GM12865 (cell line): ENCODE measurements at regions not wholly inside any gene's neighbourhood (a gene's known extent, or its start where the extent isn't known, plus 50 kb on each side); places are given as distances from the start of the nearest gene placed in this dataset.

Source experiments
- DNase-seq: peaks from one replicate; pipeline ENCODE4 v3.0.0; 2010; ENCODE audit warnings: low read depth
- H3K4me3 ChIP-seq: 2 replicates; pipeline ENCODE4 v1.5.1; 2011; ENCODE audit warnings: mild to moderate bottlenecking, low read depth, low read length, control low read depth
- CTCF ChIP-seq: IDR thresholded peaks from 2 replicates; pipeline ENCODE4 v1.5.1; 2011; ENCODE audit warnings: low read length, control low read depth, low read depth, inconsistent platforms; ENCODE audit not compliant: insufficient read depth; ENCODE audit errors: missing control alignments

DNA sequence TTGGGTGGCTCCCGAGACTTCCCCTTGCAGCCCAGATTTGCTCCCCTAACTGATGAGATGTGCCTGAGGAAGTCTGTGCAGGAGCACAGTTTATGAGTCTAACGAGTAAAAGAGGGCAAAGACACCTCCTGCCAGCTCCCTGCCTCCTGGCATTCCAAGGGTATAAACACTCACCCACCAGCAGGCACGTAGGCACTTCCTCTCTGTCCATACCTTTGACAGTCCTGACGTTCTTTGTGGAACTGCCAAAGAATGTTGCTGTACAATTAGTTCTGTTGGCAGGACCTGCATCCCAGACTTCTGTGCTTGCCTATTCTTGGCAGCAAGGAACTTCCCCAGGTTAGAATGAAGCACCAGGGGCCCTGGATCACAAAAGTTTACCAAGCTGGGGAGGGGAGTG lies 889.3 kb downstream of the BCL11B start:
- DNase-seq = no peak
- no peak for TF ChIP-seq CTCF
- no peak overlapping the region for H3K4me3 ChIP-seq

DNA sequence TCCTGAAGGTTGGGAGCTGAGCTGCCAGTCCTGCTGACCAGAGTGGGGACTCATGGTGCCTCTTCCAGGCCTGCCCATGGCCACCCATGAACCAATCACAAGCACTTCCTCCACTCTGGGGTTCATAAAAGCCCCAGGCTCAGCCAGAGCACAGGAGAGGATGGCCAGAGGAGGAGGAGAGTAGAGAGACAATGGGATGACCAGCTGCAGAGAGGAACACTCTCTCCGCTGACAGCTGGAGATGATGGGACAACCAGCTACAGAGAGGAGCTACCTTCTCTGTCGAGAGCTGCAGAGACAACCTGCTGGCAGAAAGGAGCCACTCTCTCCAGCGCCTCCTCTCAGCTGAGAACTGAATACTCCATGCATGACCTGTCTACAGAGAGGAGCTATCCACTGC lies 886.1 kb downstream of the BCL11B start:
- DNase-seq = no peak
- TF ChIP-seq CTCF = no peak
- no peak overlapping the region for H3K4me3 ChIP-seq

DNA sequence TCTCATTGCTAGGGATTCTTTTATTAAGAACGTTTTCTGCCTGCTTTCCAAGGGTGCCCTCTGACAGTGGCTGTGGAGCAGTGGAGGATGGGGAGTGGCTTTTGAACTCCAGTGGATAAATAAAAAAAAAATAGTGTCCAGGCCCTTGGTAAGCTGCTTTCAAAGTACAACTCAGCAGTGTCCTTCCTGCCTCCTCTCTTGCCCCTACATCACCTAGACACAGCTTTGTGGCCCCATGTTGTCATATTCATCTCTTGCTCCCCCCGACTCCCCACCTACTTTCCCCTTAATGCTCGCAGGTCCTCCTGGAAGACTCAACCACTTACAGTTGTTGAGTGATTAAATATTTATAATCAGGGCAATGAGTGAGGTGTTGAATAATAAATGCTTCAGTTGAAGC lies 880.9 kb downstream of the BCL11B start:
- no peak overlapping the region for H3K4me3 ChIP-seq
- no peak for DNase-seq
- no peak for TF ChIP-seq CTCF

DNA sequence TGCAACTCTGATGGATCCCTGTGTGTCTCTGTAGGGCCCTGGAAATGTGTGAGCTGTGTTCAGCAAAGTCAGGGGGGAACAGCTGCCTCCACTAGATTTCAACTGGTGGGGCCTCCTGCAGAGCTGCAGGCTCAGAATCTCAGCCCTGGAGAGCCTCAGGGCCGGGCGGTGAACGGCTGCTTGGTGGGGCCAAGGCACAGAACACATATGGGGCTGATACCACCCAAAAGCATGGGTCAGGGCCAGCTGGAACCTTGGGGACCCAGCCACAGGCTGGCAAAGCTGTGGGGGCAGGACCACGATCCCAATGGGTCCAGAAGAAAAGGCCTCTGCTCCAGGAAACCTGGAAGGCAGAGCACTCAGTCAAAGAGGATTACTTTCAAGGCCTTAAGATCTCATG lies 878.5 kb downstream of the BCL11B start:
- TF ChIP-seq CTCF = no peak
- DNase-seq = no peak
- H3K4me3 ChIP-seq = no peak overlapping the region

GRCh38 chr14:98404811-98405210 lies 867.2 kb downstream of the BCL11B start:
- DNase-seq = no peak
- no peak for TF ChIP-seq CTCF
- H3K4me3 ChIP-seq = no peak overlapping the region

DNA sequence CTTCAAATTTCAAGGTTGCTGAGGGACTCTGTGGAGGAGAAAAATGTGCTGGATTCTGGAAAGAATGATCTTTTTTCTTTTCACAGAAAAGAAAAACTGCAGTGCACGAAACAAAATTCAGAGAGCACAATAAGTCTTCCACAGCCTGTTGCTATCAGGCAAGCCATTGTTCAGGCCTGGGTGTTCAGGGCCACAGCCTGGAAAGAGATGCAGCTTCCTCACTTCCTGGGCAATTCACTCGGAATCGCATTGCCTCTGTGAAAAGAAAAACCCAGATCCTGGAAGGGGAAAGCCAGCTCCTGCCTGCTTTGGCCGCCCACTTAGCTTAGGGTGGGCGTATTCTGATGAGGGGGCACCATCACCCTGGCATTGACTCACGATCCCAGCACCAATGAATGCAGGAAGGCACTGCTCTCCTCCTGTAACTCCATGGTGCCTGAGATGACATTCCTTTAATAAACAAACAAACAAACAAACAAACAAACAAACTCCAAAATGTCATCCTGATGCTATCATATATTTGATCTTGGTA lies 863.9 kb downstream of the BCL11B start:
- TF ChIP-seq CTCF = no peak
- no peak for DNase-seq

GRCh38 chr14:98408713-98409112 lies 863.3 kb downstream of the BCL11B start:
- no peak for DNase-seq

More for the DNA sequence above, 863.9 kb downstream of the BCL11B start:
- no peak overlapping the region for H3K4me3 ChIP-seq

More at GRCh38 chr14:98408713-98409112, 863.3 kb downstream of the BCL11B start:
- TF ChIP-seq CTCF = no peak
- no peak overlapping the region for H3K4me3 ChIP-seq
